HG03066 (cell line): ENCODE measurements at regions not wholly inside any gene's neighbourhood (a gene's known extent, or its start where the extent isn't known, plus 50 kb on each side); places are given as distances from the start of the nearest gene placed in this dataset.

Experiments used
- ATAC-seq: cut with Tn5 transposase; IDR thresholded peaks from one replicate; pipeline ENCODE4 v1.9.1; 2021; ENCODE audit warnings: low read depth; ENCODE audit not compliant: unreplicated experiment

DNA sequence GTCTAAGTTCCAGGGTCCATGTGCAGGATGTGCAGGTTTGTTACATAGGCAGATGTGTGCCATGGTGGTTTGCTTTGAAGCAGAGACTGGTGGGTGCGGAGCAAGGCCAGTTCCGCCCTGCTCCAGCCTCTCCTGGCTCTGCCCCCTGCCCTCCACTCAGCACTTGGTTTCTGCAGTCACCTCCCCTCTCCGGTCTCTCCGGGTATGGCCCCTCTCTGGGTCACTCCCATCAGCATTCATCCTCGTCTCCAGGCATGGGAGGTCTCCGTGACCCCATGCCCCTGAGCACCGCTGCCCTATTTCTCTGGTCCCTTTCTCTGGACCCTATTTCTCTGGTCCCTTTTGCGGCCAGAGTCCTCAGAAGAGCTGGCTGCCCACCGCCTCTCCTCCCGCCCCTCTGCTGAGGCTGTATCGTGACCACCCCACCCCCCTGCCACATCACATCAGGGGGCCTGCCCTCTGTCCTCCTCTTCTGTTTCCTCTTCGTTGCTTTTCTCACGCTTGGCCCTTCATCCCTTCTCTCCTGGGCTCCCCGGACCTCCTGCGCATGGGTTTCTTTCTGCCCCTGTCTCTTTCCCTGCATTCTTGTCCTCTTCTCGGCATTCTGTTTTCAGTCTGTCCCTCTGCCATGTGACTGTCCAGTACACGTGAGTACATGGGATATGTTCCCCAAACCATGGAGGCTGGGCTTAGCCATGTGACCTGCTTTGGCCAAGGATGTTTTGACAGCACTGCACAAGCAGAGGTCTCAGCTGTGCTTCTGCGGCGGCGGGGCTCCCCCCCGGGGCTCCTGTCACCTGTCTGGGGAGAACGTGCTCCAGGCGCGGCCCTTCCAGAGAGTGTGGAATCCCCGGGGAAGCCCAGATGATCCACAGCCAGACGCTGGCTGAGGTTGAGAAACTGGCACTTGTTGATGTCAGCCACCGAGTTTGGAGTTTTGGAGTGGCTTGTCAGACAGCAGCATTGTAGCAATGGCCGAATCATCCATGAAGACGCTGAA, 54.4 kb upstream of the C1orf174 start:
- ATAC-seq, result no peak

- no peak for ATAC-seq
Measured at GRCh38 chr1:3955196-3955772, 55.2 kb upstream of the C1orf174 start.

DNA sequence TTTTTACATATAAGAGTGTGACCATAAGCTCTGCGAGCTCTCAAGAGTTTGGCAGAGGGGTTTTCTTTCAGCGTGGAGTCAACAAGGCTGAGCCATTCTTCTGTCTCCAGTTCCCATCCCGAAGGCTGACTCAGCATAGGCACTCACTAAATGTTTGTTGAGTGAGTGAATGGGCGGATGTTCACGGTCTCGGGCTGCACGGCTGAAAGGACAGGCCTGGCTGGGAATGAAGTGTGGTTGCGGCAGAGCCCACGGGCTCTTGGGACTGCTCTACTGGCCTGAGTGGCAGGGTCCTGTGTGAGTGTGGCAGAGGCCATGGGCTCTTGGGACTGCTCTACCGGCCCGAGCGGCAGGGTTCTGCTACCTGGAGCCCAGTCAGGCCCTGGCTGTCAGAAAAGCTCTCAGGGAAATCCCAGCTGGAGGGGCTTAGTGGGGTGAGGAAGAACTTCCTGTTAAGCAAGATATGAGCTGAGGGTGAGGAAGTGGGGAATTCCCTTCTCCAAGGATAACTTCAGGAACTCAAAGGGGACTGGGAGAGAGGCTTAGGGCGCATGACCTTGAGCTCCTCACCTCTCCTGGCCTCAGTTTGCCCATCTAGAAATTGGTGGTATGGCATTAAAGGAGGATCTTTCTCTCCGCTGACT, 56.6 kb upstream of the C1orf174 start:
- no peak for ATAC-seq

GRCh38 chr1:3959361-3959760, 59.3 kb upstream of the C1orf174 start:
- no peak for ATAC-seq

DNA sequence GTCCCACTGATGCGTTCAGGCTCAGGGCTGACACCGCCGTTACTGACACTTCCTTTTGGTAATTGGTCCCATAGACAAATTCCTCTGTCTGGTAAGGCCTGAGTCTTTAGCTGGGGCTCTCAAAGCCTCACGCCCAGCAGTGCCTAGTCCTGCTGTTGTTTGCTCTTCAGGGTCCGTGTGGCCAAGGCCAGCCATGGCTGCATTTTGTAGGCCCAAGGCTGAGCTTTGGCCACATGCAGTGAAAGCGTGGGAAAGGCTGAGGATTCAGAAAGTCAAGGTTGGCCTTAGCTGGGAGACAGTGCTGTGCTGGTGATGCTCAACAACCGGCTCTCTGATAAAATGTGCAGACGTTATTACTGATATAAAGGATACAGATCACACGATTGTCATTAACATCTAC, 63.5 kb upstream of the C1orf174 start:
- ATAC-seq, result no peak

- no peak for ATAC-seq
Measured at GRCh38 chr1:3965693-3966092, 65.6 kb upstream of the C1orf174 start.

GRCh38 chr1:3968851-3969250, 68.8 kb upstream of the C1orf174 start:
- no peak for ATAC-seq

- no peak for ATAC-seq
Measured at GRCh38 chr1:3971981-3972380, 71.9 kb upstream of the C1orf174 start.

GRCh38 chr1:3975903-3976630, 76.0 kb upstream of the C1orf174 start:
- ATAC-seq, result no peak

DNA sequence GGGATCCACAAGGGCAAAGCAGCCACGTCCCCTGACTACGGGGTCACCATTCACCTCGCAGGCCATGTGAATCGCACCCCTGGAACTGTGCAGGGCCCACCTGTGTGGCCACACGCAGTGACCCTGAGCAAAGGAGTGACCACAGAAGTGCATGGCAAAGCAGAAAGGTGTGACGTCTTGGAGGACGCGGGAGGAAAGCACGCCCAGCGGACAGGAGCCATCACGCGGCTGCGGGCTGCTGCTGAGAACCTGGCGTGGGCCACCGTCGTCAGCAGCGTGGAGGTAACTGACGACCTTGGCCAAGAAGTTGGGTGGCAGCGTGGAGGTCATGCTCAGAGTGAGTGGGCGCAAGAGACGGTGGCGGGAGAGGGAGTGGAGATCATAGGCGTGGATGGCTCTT, 76.7 kb upstream of the C1orf174 start:
- no peak for ATAC-seq

- ATAC-seq, result no peak
Measured at GRCh38 chr1:3978196-3978989, 78.3 kb upstream of the C1orf174 start.

- ATAC-seq, result no peak
Measured at GRCh38 chr1:3978990-3979325, 78.9 kb upstream of the C1orf174 start.

DNA sequence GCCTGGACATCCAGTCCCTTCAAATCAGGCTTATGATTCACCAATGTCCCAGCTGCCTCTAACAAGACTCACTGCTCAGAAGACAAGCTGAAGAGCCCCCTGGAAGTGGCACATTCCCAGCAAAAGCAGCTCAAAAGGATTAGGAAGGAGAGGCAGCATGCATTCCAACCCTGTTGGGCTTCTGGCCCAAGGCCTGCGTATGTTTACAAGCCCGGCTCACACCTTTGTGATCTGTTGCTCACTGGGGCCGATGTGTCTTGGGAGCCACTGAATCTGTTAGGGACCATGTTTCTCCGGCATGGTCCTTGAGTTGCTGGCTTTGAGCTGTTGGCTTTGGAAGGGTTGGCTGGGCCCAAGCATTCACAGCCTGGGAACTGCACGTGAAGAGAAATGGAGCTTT, 81.2 kb upstream of the C1orf174 start:
- no peak for ATAC-seq

DNA sequence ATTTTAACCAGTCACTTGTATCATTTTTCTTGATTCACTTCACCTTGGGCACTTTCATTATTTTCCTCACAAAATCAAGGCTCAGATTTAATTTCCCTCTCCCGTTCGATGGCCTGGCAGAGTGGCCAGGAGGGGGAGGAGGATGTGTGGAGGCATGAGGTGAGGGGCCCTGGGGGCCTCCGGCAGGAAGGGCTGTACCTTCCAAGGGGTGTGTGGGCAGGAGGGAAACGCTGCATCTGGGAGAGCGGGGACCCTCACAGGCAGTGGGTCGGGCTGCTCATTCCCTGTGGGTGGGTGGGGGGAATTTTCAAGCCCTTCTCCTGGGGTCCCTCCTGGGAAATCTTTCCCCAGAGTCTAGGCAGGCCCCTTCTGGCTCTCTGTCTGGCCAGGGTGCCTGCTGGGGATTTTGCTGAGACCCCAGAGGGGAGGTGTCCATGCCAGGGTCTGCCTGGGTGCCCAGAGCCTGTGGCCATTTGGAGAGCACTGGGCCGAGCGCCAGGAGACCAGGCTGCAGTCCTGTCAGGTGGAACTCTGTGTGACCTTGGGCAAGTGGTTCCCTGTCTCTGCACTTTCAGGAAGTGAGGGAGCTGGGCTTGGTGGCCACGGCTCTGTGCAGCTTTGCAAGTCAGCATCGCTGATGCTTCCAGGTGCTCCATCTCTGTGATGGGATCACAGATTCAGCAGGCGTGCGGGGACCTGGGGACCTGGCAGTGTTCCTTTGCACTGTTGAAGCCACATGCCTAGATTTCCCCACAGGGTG, 81.9 kb upstream of the C1orf174 start:
- ATAC-seq, result no peak

- no peak for ATAC-seq
Measured at GRCh38 chr1:3983181-3983580, 83.1 kb upstream of the C1orf174 start.

- ATAC-seq, result no peak
Measured at GRCh38 chr1:3984586-3984985, 84.5 kb upstream of the C1orf174 start.

GRCh38 chr1:3986686-3987218, 86.7 kb upstream of the C1orf174 start:
- ATAC-seq, result no peak

DNA sequence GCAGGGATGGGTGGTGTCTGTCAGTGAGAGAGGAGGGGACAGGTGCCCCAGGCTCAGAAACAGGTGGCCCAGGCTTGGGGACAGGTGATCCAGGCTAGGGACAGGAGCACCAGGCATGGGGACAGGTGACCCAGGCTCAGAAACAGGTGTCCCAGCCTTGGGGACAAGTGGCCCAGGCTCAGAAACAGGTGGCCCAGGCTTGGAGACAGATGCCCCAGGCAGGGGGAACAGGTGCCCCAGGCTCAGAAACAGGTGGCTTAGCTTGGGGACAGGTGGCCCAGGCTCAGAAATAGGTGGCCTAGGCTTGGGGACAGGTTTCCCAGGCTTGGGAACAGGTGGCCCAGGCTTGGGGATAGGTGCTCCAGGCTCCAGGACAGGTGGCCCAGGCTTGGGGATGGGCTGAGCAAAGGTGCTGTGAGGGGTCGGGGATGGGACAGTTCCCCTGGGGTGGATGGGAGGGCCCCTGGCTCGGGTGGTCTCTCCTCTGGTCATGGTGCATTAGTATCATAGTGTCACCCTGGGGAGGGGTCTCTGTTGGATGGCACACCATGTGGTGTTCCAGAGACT, 87.7 kb upstream of the C1orf174 start:
- ATAC-seq, result no peak

- no peak for ATAC-seq
Measured at GRCh38 chr1:3988431-3988830, 88.4 kb upstream of the C1orf174 start.
